ENCODE measurements at regions not wholly inside any gene's neighbourhood (a gene's known extent, or its start where the extent isn't known, plus 50 kb on each side); places are given as distances from the start of the nearest gene placed in this dataset.
"Not testable (repeated sequence)": the region's sequence is repeated elsewhere in the genome, so short reads cannot be mapped to it uniquely, and the experiment has no call there.

GRCh38 chr12:41645624-41646023 lies 457.5 kb downstream of the PDZRN4 start:
- no peak for DNase-seq (ENCODE audit: extremely low read depth in 1 of 11, low read depth in 9 of 11, low spot score in 4 of 11)

DNA sequence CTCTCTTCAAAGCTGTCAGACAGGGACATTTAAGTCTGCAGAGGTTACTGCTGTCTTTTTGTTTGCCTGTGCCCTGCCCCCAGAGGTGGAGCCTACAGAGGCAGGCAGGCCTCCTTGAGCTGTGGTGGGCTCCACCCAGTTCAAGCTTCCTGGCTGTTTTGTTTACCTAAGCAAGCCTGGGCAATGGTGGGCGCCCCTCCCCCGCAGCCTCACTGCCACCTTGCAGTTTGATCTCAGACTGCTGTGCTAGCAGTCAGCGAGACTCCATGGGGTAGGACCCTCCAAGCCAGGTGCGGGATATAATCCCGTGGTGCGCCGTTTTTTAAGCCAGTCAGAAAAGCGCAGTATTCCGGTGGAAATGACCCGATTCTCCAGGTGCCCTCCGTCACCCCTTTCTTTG lies 454.7 kb downstream of the PDZRN4 start:
- DNase-seq (ENCODE audit: extremely low read depth in 1 of 11, low read depth in 9 of 11, low spot score in 4 of 11) = not testable (repeated sequence)

GRCh38 chr12:41636653-41637052 lies 448.5 kb downstream of the PDZRN4 start:
- DNase-seq (ENCODE audit: extremely low read depth in 1 of 11, low read depth in 9 of 11, low spot score in 4 of 11) = no peak

GRCh38 chr12:41635626-41636364 lies 447.7 kb downstream of the PDZRN4 start:
- DNase-seq (ENCODE audit: extremely low read depth in 1 of 11, low read depth in 9 of 11, low spot score in 4 of 11) = peak in 1 of 11 donors; percentile 9

GRCh38 chr12:41634091-41634490 lies 446.0 kb downstream of the PDZRN4 start:
- no peak for DNase-seq (ENCODE audit: extremely low read depth in 1 of 11, low read depth in 9 of 11, low spot score in 4 of 11)

- DNase-seq (ENCODE audit: extremely low read depth in 1 of 11, low read depth in 9 of 11, low spot score in 4 of 11) = no peak
Observed at GRCh38 chr12:41629611-41630010, 441.5 kb downstream of the PDZRN4 start.

DNA sequence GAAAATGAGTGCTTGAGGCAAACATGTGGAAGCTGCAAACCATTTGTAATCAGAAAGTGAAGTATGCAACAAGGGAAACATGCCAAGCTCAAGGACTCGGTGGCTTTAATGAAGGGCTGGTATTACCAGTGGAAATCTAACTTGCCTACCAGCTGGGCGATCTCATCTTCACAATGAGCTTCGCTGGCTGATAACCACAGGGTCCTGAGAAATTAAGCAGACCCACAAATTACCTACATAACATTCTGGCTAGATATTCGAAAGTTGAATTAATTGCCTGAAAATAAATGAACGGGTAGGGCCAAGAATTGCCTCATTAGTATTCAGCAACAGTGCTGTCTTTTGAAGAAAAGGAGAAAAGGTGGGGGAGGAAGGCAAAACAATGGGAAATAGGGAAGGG lies 439.4 kb downstream of the PDZRN4 start:
- DNase-seq (ENCODE audit: extremely low read depth in 1 of 11, low read depth in 9 of 11, low spot score in 4 of 11) = no peak

DNA sequence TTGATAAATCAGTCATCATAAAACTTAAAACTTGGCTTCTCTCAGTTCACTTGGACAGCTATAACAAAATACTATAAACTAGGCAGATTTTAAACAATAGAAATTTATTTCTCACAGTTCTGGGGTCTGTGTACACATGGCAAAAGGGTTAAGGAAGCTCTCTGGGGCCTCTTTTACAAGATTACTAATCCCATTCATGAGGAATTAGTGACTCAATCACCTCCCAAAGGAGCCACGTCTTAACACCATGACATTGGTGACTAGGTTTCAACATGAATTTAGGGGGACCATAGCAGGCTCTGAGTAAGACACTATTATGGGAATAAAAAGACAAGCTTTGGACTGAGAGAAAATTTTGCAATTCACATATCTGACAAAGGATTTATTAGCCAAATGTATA lies 436.5 kb downstream of the PDZRN4 start:
- no peak for DNase-seq (ENCODE audit: extremely low read depth in 1 of 11, low read depth in 9 of 11, low spot score in 4 of 11)
